ENCODE measurements at regions not wholly inside any gene's neighbourhood (a gene's known extent, or its start where the extent isn't known, plus 50 kb on each side); places are given as distances from the start of the nearest gene placed in this dataset.

GRCh38 chr20:56143759-56144158 lies 104.8 kb upstream of the MC3R start:
- no peak overlapping the region for H3K27ac ChIP-seq (ENCODE audit: low read depth, low read length)

DNA sequence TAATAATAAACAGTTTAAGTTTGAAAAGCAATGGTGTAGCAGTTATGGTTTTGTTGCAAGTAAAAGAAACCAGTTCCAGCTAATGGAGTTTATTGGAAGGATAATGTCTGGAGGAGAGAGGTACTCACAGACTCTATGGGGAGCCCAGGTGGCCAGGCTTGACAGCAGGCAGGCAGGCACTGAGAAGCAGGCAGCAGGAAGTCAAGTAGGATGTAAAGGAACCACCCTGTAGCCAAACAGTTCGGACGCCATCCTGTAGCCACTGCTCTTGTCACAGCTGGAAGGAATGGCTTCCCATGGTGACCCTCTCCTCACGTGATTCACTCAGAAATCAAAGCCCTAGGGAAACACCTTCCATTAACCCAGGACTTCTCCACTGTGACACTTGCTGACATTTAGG lies 96.7 kb upstream of the MC3R start:
- Histone ChIP-seq H3K4me1 (ENCODE audit: control insufficient read depth, insufficient read depth, low read length) (no peaks in the 10 kb centered on the region), H3K36me3 (ENCODE audit: control insufficient read depth, insufficient read depth, low read length) (no peaks in the 10 kb centered on the region), H3K9me3 (ENCODE audit: control insufficient read depth, insufficient read depth, low read length) (no peaks in the 10 kb centered on the region), H3K27me3 (ENCODE audit: control insufficient read depth, insufficient read depth, low read length) (no peaks in the 10 kb centered on the region), H3K27ac (ENCODE audit: low read depth, low read length) (no peak overlapping the region), H3K4me3 (ENCODE audit: low read depth, low read length) (no peak overlapping the region)
- no peak for DNase-seq (ENCODE audit: low read depth in 4 of 6, low spot score in 6 of 6)
- WGBS (ENCODE audit: insufficient coverage): 47% methylated on average over 3 of the region's 3 CpGs

More at GRCh38 chr20:56143759-56144158, 104.8 kb upstream of the MC3R start:
- 81% methylated on average over 3 of the region's 4 CpGs for WGBS (ENCODE audit: insufficient coverage)
- Histone ChIP-seq H3K4me3 (ENCODE audit: low read depth, low read length) (no peak overlapping the region), H3K27me3 (ENCODE audit: control insufficient read depth, insufficient read depth, low read length) (no peaks in the 10 kb centered on the region), H3K36me3 (ENCODE audit: control insufficient read depth, insufficient read depth, low read length) (no peaks in the 10 kb centered on the region), H3K9me3 (ENCODE audit: control insufficient read depth, insufficient read depth, low read length) (peaks cover 3% of the 10 kb centered on the region), H3K4me1 (ENCODE audit: control insufficient read depth, insufficient read depth, low read length) (no peaks in the 10 kb centered on the region)
- DNase-seq (ENCODE audit: low read depth in 4 of 6, low spot score in 6 of 6): no peak

DNA sequence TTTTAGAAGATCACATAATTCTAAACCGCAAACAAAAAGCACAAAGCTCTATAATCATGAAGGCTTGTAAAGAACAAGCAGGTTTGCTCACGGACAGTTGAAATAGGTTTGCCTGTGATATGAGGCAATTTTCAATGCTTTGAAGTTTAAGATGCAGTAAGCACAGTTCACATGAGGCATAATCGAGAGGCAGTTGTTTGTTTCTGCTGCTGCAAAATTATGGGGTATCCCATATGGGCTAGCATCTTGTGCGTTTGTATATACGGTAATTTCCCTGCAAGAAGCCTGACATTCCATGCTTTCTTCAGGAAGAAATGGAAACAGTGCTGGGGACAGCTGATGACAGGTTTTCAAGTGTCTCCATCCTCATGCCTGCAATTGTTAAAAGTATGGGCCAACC lies 94.6 kb upstream of the MC3R start:
- Histone ChIP-seq H3K27ac (ENCODE audit: low read depth, low read length) (no peak overlapping the region), H3K36me3 (ENCODE audit: control insufficient read depth, insufficient read depth, low read length) (no peaks in the 10 kb centered on the region), H3K4me1 (ENCODE audit: control insufficient read depth, insufficient read depth, low read length) (no peaks in the 10 kb centered on the region), H3K4me3 (ENCODE audit: low read depth, low read length) (no peak overlapping the region), H3K27me3 (ENCODE audit: control insufficient read depth, insufficient read depth, low read length) (no peaks in the 10 kb centered on the region), H3K9me3 (ENCODE audit: control insufficient read depth, insufficient read depth, low read length) (no peaks in the 10 kb centered on the region)
- DNase-seq (ENCODE audit: low read depth in 4 of 6, low spot score in 6 of 6): peak in 2 of 6 donors; percentile 13 to 50
- WGBS (ENCODE audit: insufficient coverage): 90% methylated on average over 4 of the region's 5 CpGs

- 94% methylated on average over 5 of the region's 5 CpGs for WGBS (ENCODE audit: insufficient coverage)
- H3K27ac ChIP-seq (ENCODE audit: low read depth, low read length): no peak overlapping the region
- H3K4me3 ChIP-seq (ENCODE audit: low read depth, low read length): no peak overlapping the region
- H3K27me3 ChIP-seq (ENCODE audit: control insufficient read depth, insufficient read depth, low read length): no peaks in the 10 kb centered on the region
- no peaks in the 10 kb centered on the region for H3K4me1 ChIP-seq (ENCODE audit: control insufficient read depth, insufficient read depth, low read length)
- H3K9me3 ChIP-seq (ENCODE audit: control insufficient read depth, insufficient read depth, low read length): no peaks in the 10 kb centered on the region
- DNase-seq (ENCODE audit: low read depth in 4 of 6, low spot score in 6 of 6): no peak
- no peaks in the 10 kb centered on the region for H3K36me3 ChIP-seq (ENCODE audit: control insufficient read depth, insufficient read depth, low read length)
These were observed 92.9 kb upstream of the MC3R start for GRCh38 chr20:56155625-56156024.

GRCh38 chr20:56157530-56158203 lies 90.9 kb upstream of the MC3R start:
- no peaks in the 10 kb centered on the region for H3K27me3 ChIP-seq (ENCODE audit: control insufficient read depth, insufficient read depth, low read length)
- no peak for DNase-seq (ENCODE audit: low read depth in 4 of 6, low spot score in 6 of 6)
- WGBS (ENCODE audit: insufficient coverage): 69% methylated on average over 6 of the region's 12 CpGs
- H3K36me3 ChIP-seq (ENCODE audit: control insufficient read depth, insufficient read depth, low read length): no peaks in the 10 kb centered on the region
- H3K9me3 ChIP-seq (ENCODE audit: control insufficient read depth, insufficient read depth, low read length): no peaks in the 10 kb centered on the region
- no peak overlapping the region for H3K27ac ChIP-seq (ENCODE audit: low read depth, low read length)
- H3K4me1 ChIP-seq (ENCODE audit: control insufficient read depth, insufficient read depth, low read length): no peaks in the 10 kb centered on the region
- no peak overlapping the region for H3K4me3 ChIP-seq (ENCODE audit: low read depth, low read length)

- peak in 1 of 6 donors; percentile 11 for DNase-seq (ENCODE audit: low read depth in 4 of 6, low spot score in 6 of 6)
- WGBS (ENCODE audit: insufficient coverage): no CpG with 5 or more reads among the region's 1 CpG
These were observed 90.0 kb upstream of the MC3R start for GRCh38 chr20:56158489-56158888.

DNA sequence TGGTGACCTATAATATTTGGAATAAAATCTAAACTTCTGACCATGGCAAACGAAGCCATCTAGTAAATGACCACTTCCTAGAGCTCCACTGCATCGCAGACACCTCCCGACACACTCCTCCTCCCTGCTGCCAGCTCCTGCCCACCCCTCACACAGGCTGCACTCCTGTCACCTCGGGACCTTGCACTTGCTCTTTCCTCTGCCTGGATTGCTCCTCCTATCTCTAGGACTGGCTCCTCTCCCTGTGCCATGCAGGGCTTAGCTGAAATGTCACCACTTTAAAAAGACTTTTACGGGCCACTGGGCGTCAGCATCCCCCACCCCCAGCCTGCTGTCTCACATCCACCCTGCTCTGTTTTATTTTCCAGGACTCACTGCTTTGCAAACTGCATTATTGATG lies 87.6 kb upstream of the MC3R start:
- H3K27me3 ChIP-seq (ENCODE audit: control insufficient read depth, insufficient read depth, low read length): no peaks in the 10 kb centered on the region
- H3K9me3 ChIP-seq (ENCODE audit: control insufficient read depth, insufficient read depth, low read length): no peaks in the 10 kb centered on the region
- 53% methylated on average over 5 of the region's 6 CpGs for WGBS (ENCODE audit: insufficient coverage)
- no peaks in the 10 kb centered on the region for H3K36me3 ChIP-seq (ENCODE audit: control insufficient read depth, insufficient read depth, low read length)
- H3K4me1 ChIP-seq (ENCODE audit: control insufficient read depth, insufficient read depth, low read length): no peaks in the 10 kb centered on the region
- no peak overlapping the region for H3K4me3 ChIP-seq (ENCODE audit: low read depth, low read length)
- no peak overlapping the region for H3K27ac ChIP-seq (ENCODE audit: low read depth, low read length)
- DNase-seq (ENCODE audit: low read depth in 4 of 6, low spot score in 6 of 6): no peak

More at GRCh38 chr20:56158489-56158888, 90.0 kb upstream of the MC3R start:
- Histone ChIP-seq H3K4me1 (ENCODE audit: control insufficient read depth, insufficient read depth, low read length) (no peaks in the 10 kb centered on the region), H3K36me3 (ENCODE audit: control insufficient read depth, insufficient read depth, low read length) (no peaks in the 10 kb centered on the region), H3K27me3 (ENCODE audit: control insufficient read depth, insufficient read depth, low read length) (no peaks in the 10 kb centered on the region), H3K4me3 (ENCODE audit: low read depth, low read length) (no peak overlapping the region), H3K9me3 (ENCODE audit: control insufficient read depth, insufficient read depth, low read length) (no peaks in the 10 kb centered on the region), H3K27ac (ENCODE audit: low read depth, low read length) (no peak overlapping the region)

DNA sequence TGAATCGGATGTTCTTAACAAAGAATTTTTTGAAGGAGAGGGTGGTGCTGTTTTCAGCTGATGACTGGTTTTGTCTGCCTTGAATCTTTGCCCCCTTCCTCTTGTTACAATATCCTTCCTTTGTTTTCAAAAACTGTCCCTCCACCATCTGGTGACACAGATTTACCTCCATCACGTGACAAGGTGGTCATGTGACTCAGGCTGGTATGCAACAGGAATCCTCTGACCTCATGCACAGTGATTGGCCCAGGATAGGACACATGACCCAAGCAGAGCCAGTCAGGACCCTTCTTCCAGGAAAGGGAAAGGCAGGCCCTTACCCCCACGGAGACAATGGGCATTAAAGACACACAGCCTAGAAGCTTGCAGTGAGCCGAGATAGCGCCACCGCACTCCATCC lies 84.7 kb upstream of the MC3R start:
- DNase-seq (ENCODE audit: low read depth in 4 of 6, low spot score in 6 of 6): no peak
- Histone ChIP-seq H3K27ac (ENCODE audit: low read depth, low read length) (no peak overlapping the region), H3K9me3 (ENCODE audit: control insufficient read depth, insufficient read depth, low read length) (no peaks in the 10 kb centered on the region), H3K4me3 (ENCODE audit: low read depth, low read length) (no peak overlapping the region), H3K36me3 (ENCODE audit: control insufficient read depth, insufficient read depth, low read length) (no peaks in the 10 kb centered on the region), H3K4me1 (ENCODE audit: control insufficient read depth, insufficient read depth, low read length) (no peaks in the 10 kb centered on the region), H3K27me3 (ENCODE audit: control insufficient read depth, insufficient read depth, low read length) (no peaks in the 10 kb centered on the region)
- WGBS (ENCODE audit: insufficient coverage): 71% methylated on average over 1 of the region's 6 CpGs

DNA sequence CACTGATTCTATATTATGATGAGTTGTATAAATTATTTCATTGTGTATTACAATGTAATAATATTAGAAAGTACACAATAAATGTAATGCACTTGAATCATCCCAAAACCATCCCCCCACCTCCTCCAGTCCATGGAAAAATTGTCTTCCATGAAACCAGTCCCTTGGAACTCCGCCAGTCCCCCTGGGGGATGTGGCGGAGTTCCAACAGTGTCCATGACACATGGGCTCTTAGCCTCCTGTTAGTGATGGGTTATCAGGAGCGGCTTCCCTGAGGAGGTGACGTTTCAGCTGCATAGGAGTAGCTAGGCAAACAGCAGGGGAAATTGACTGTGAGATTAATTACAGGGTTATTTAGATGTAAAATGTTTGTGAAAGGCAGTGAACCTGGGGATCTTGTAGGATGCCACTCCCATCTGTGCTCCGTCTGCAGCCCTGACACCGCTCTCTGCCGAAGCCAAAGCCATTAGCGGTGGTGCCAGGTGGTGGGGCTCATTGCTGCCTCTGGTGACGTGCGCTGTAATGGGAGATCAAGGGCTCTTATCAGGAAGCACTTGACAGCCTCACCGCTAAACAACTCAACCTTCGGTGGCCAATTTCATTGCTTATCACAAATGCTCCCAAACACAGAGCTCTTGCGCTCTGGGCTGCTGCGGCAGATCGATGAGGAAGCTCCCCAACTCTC lies 81.6 kb upstream of the MC3R start:
- Histone ChIP-seq H3K27ac (ENCODE audit: low read depth, low read length) (no peak overlapping the region), H3K27me3 (ENCODE audit: control insufficient read depth, insufficient read depth, low read length) (no peaks in the 10 kb centered on the region), H3K36me3 (ENCODE audit: control insufficient read depth, insufficient read depth, low read length) (no peaks in the 10 kb centered on the region), H3K9me3 (ENCODE audit: control insufficient read depth, insufficient read depth, low read length) (no peaks in the 10 kb centered on the region), H3K4me3 (ENCODE audit: low read depth, low read length) (no peak overlapping the region), H3K4me1 (ENCODE audit: control insufficient read depth, insufficient read depth, low read length) (no peaks in the 10 kb centered on the region)
- no peak for DNase-seq (ENCODE audit: low read depth in 4 of 6, low spot score in 6 of 6)
- 89% methylated on average over 14 of the region's 15 CpGs for WGBS (ENCODE audit: insufficient coverage)

Data from spinal cord (tissue), 9 donors.